ENCODE measurements at regions not wholly inside any gene's neighbourhood (a gene's known extent, or its start where the extent isn't known, plus 50 kb on each side); places are given as distances from the start of the nearest gene placed in this dataset.

- Histone ChIP-seq H2AFZ (ENCODE audit: low read depth, low read length) (no peak overlapping the region), H3K4me3 (no peak overlapping the region), H3K4me1 (replicated peaks in 1 of 2; ENCODE audit: control insufficient read depth in 2 of 2, insufficient read depth in 2 of 2, low read length in 2 of 2) (no peaks in the 10 kb centered on the region), H3K4me2 (ENCODE audit: insufficient read depth, low read length) (no peak overlapping the region), H3K27me3 (ENCODE audit: control insufficient read depth in 2 of 2, insufficient read depth in 2 of 2, low read length in 2 of 2) (no peaks in the 10 kb centered on the region), H3K79me2 (ENCODE audit: control insufficient read depth, insufficient read depth, low read length) (no peaks in the 10 kb centered on the region), H3K9me3 (replicated peaks; ENCODE audit: control insufficient read depth, insufficient read depth, low read depth, low read length) (no peaks in the 10 kb centered on the region), H3K9me1 (ENCODE audit: control insufficient read depth, insufficient read depth, low read length) (no peaks in the 10 kb centered on the region), H3K27ac (ENCODE audit: extremely low read depth, low read depth, low read length) (no peak overlapping the region), H4K20me1 (replicated peaks; ENCODE audit: control insufficient read depth, insufficient read depth, low read length) (no peaks in the 10 kb centered on the region), H3K9ac (ENCODE audit: insufficient read depth in 1 of 2, low read depth in 2 of 2, low read length in 2 of 2) (no peak overlapping the region), H3K36me3 (ENCODE audit: control insufficient read depth, insufficient read depth, low read length) (no peaks in the 10 kb centered on the region)
- DNase-seq (ENCODE audit: extremely low read depth in 1 of 4, low spot score in 3 of 4) (no peak), FAIRE-seq (no peak), ATAC-seq (no peak)
- POLR2A ChIA-PET, result no interaction called here
- BruUV-seq (replicated peaks), result no TSS peak
- CTCF ChIA-PET (ENCODE audit: low intra/inter-chr PET ratio), result no interaction called here
- in situ Hi-C loops (cut with MboI) (no loop called here), intact Hi-C loops (cut with micrococcal nuclease) (no loop called here)
- TF ChIP-seq ZSCAN32 (CRISPR knock-in tag; IDR thresholded peaks at IDR 0.05) (no peak), ATF2 (CRISPR knock-in tag; IDR thresholded peaks at IDR 0.05) (no peak), NCOA4 (IDR thresholded peaks at IDR 0.05; ENCODE audit: partially characterized antibody) (no peak), ZNF277 (CRISPR knock-in tag; IDR thresholded peaks at IDR 0.05; ENCODE audit: borderline replicate concordance) (no peak), NR2C2 (CRISPR knock-in tag; IDR thresholded peaks at IDR 0.05) (no peak), NR2C2 (tag; IDR thresholded peaks at IDR 0.05) (no peak), TSC22D4 (tag; IDR thresholded peaks at IDR 0.05) (no peak), FOXP1 (CRISPR knock-in tag; IDR thresholded peaks at IDR 0.05) (no peak), ZBTB8A (IDR thresholded peaks at IDR 0.05; ENCODE audit: partially characterized antibody) (no peak), BMI1 (IDR thresholded peaks at IDR 0.05; ENCODE audit: low read length) (no peak), NFIX (CRISPR knock-in tag; IDR thresholded peaks at IDR 0.05; ENCODE audit: low read depth) (no peak), BRF1 (IDR thresholded peaks at IDR 0.05; ENCODE audit: borderline replicate concordance, extremely low read depth, insufficient read length) (no peak), PCBP2 (IDR thresholded peaks at IDR 0.05; ENCODE audit: low read depth, low read length, poor library complexity, severe bottlenecking) (no peak), DPF2 (IDR thresholded peaks at IDR 0.05) (no peak), MYC (IDR thresholded peaks at IDR 0.05; ENCODE audit: low read depth, low read length) (no peak), MYC (CRISPR knock-in tag; IDR thresholded peaks at IDR 0.05; ENCODE audit: borderline replicate concordance, low read depth) (no peak), ZNF551 (CRISPR knock-in tag; IDR thresholded peaks at IDR 0.05) (no peak), ARID1B (IDR thresholded peaks at IDR 0.05) (no peak), ILK (tag; IDR thresholded peaks at IDR 0.05; ENCODE audit: borderline replicate concordance, low read depth) (no peak), ELF1 (tag; IDR thresholded peaks at IDR 0.05) (no peak)
- 61% methylated on average over 6 of the region's 6 CpGs for WGBS (ENCODE audit: insufficient coverage, low coverage, missing lambda C conversion rate)
Measured at GRCh38 chrX:124827258-124827845, 481.0 kb downstream of the SH2D1A start.

Measured in K562 (cell line).